Peyer's patch (tissue), 4 donors: ENCODE measurements at regions not wholly inside any gene's neighbourhood (a gene's known extent, or its start where the extent isn't known, plus 50 kb on each side); places are given as distances from the start of the nearest gene placed in this dataset.

Source experiments
- POLR2A ChIP-seq, 2 donors: fragments of 450-650 bp; IDR thresholded peaks; one replicate each; pipeline ENCODE4 v1.5.1; 2017; ENCODE audit warnings: antibody characterized with exemption in 2 of 2, mild to moderate bottlenecking in 2 of 2, moderate library complexity in 2 of 2
- TF ChIP-seq, protein P1 (sequence below), 6 experiments: fragments of 450-650 bp in 4 of 6; fragments of 200-600 bp in 2 of 6; sonication (generic) in 1 of 6; IDR thresholded peaks; one replicate each; pipeline ENCODE4 v1.5.1; 2017 to 2019; ENCODE audit warnings: antibody characterized with exemption in 6 of 6, mild to moderate bottlenecking in 3 of 6, moderate library complexity in 1 of 6

DNA sequence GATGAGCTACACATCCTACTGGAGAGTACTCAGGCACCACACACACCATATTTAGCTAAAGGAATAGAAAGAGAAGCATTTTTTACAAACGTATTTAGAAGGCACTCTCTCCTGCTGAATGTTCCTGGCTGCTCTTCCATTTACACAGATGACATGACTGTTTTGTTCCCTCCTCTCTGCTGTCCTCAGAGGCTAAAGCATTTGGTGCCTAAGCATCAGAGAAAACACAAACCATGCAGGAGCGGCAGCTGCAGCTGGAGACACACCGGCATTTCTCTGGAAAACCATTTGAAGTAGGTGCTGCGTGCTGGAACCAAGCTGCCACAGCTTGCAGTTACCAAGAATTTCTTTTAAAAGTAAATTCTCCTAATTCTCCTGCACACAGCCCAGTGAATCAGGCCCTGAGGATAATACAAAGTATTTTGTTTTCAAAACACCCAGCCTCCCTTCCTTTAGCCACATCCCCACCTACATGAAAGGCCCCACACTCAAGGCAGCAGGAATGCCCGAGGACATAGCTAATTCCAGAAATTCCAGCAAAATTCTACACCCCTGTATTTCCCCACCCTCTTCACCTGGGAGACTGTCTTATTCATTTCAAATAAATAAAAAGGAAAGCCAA, 488.9 kb upstream of the SOX11 start:
- TF ChIP-seq, protein P1, sequence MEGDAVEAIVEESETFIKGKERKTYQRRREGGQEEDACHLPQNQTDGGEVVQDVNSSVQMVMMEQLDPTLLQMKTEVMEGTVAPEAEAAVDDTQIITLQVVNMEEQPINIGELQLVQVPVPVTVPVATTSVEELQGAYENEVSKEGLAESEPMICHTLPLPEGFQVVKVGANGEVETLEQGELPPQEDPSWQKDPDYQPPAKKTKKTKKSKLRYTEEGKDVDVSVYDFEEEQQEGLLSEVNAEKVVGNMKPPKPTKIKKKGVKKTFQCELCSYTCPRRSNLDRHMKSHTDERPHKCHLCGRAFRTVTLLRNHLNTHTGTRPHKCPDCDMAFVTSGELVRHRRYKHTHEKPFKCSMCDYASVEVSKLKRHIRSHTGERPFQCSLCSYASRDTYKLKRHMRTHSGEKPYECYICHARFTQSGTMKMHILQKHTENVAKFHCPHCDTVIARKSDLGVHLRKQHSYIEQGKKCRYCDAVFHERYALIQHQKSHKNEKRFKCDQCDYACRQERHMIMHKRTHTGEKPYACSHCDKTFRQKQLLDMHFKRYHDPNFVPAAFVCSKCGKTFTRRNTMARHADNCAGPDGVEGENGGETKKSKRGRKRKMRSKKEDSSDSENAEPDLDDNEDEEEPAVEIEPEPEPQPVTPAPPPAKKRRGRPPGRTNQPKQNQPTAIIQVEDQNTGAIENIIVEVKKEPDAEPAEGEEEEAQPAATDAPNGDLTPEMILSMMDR (IDR thresholded peaks at IDR 0.05), result no peak
- TF ChIP-seq POLR2A (IDR thresholded peaks at IDR 0.05), result no peak
